ENCODE measurements at regions not wholly inside any gene's neighbourhood (a gene's known extent, or its start where the extent isn't known, plus 50 kb on each side); places are given as distances from the start of the nearest gene placed in this dataset.

GRCh38 chr1:90175490-90176167 lies 180.7 kb downstream of the ZNF326 start:
- H3K27ac ChIP-seq (ENCODE audit: insufficient read depth in 1 of 2, low read depth in 1 of 2, low read length in 2 of 2, poor library complexity in 1 of 2, severe bottlenecking in 2 of 2), result no peak overlapping the region
- no peaks in the 10 kb centered on the region for H3K27me3 ChIP-seq (replicated peaks in 2 of 5; ENCODE audit: control insufficient read depth in 4 of 5, insufficient read depth in 5 of 5, low read length in 4 of 5)
- WGBS (ENCODE audit: insufficient coverage), result 0% methylated on average over 1 of the region's 3 CpGs
- peak in 2 of 3 donors; percentile 17 to 19 for DNase-seq
- ChIA-PET CTCF (interaction anchor here (0.6 to 1.5 kb wide), 3 partner anchors 12 to 43 kb away, joined by 3 to 4 read pairs (median 3); no protein-coding TSS in a partner anchor), POLR2A (no interaction called here)
- no peak overlapping the region for H3K4me3 ChIP-seq (ENCODE audit: control insufficient read depth in 1 of 7, extremely low read depth in 1 of 7, insufficient read depth in 4 of 7, low read depth in 2 of 7, low read length in 6 of 7)
- no peaks in the 10 kb centered on the region for H3K9me3 ChIP-seq (ENCODE audit: control extremely low read depth in 1 of 5, control insufficient read depth in 4 of 5, insufficient read depth in 2 of 5, low read depth in 1 of 5, low read length in 4 of 5)
- H3K4me1 ChIP-seq (ENCODE audit: control extremely low read depth in 1 of 4, control insufficient read depth in 4 of 4, insufficient read depth in 4 of 4, low read length in 3 of 4), result peaks cover 0 to 38% (median 19%) of the 10 kb centered on the region in 4 experiments
- no peaks in the 10 kb centered on the region for H3K36me3 ChIP-seq (ENCODE audit: control insufficient read depth in 4 of 4, insufficient read depth in 4 of 4, low read length in 3 of 4)

DNA sequence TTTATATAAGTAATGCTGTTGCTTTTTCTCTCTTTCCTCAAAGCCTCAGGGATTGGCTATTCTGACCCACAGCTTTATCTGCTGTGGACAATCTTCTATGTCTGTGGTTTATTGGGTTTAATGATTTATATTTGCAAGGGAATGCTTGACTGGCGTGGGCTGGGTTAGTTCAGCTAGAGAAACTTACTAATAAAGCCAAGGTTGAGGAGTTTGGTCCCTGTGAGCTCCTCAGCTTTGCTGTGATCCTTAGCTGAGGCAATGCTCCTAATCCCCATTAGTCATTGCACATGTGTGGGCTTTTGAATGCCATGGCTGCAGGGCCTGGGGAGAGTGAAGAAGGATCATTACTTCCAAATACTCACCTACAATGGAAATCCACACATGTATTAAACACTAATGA lies 179.3 kb downstream of the ZNF326 start:
- ChIA-PET CTCF (interaction anchor here (1.3 kb wide), 1 partner anchor 11 kb away, joined by 4 read pairs; no protein-coding TSS in a partner anchor), POLR2A (no interaction called here)
- no peak overlapping the region for H3K27ac ChIP-seq (ENCODE audit: insufficient read depth in 1 of 2, low read depth in 1 of 2, low read length in 2 of 2, poor library complexity in 1 of 2, severe bottlenecking in 2 of 2)
- peaks cover 0 to 38% (median 19%) of the 10 kb centered on the region in 4 experiments for H3K4me1 ChIP-seq (ENCODE audit: control extremely low read depth in 1 of 4, control insufficient read depth in 4 of 4, insufficient read depth in 4 of 4, low read length in 3 of 4)
- H3K9me3 ChIP-seq (ENCODE audit: control extremely low read depth in 1 of 5, control insufficient read depth in 4 of 5, insufficient read depth in 2 of 5, low read depth in 1 of 5, low read length in 4 of 5), result no peaks in the 10 kb centered on the region
- no peak overlapping the region for H3K4me3 ChIP-seq (ENCODE audit: control insufficient read depth in 1 of 7, extremely low read depth in 1 of 7, insufficient read depth in 4 of 7, low read depth in 2 of 7, low read length in 6 of 7)
- no peaks in the 10 kb centered on the region for H3K27me3 ChIP-seq (replicated peaks in 2 of 5; ENCODE audit: control insufficient read depth in 4 of 5, insufficient read depth in 5 of 5, low read length in 4 of 5)
- no CpG with 5 or more reads among the region's 1 CpG for WGBS (ENCODE audit: insufficient coverage)
- peak in 2 of 3 donors; percentile 19 to 21 for DNase-seq
- no peaks in the 10 kb centered on the region for H3K36me3 ChIP-seq (ENCODE audit: control insufficient read depth in 4 of 4, insufficient read depth in 4 of 4, low read length in 3 of 4)

GRCh38 chr1:90162216-90162615 lies 167.3 kb downstream of the ZNF326 start:
- no peak overlapping the region for H3K27ac ChIP-seq (ENCODE audit: insufficient read depth in 1 of 2, low read depth in 1 of 2, low read length in 2 of 2, poor library complexity in 1 of 2, severe bottlenecking in 2 of 2)

DNA sequence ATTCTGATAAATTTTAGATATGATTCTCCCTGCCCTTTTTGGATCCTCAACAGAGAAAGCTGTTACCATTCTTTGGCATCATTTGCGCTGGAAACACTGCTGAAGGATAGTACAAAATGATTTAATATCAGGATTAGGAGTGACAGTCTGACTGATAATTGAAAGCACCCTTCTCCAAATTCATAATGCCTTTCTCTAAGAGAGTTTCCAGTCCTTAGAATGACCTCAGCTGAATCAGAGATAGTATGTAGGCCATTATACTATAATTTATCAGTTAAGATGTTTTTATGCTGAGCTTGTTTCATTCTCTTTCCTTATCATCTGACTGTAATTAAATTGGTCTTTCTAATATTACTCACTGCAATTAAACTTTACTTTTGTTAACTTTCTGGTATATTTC lies 166.7 kb downstream of the ZNF326 start:
- CTCF ChIA-PET, result no interaction called here
- POLR2A ChIA-PET, result interaction anchor here (0.7 kb wide), 1 partner anchor 247 kb away, joined by 3 read pairs; no protein-coding TSS in a partner anchor

More at GRCh38 chr1:90162216-90162615, 167.3 kb downstream of the ZNF326 start:
- no peaks in the 10 kb centered on the region for H3K36me3 ChIP-seq (ENCODE audit: control insufficient read depth in 4 of 4, insufficient read depth in 4 of 4, low read length in 3 of 4)
- WGBS (ENCODE audit: insufficient coverage), result 100% methylated on average over 2 of the region's 3 CpGs
- no peak overlapping the region for H3K4me3 ChIP-seq (ENCODE audit: control insufficient read depth in 1 of 7, extremely low read depth in 1 of 7, insufficient read depth in 4 of 7, low read depth in 2 of 7, low read length in 6 of 7)
- H3K4me1 ChIP-seq (ENCODE audit: control extremely low read depth in 1 of 4, control insufficient read depth in 4 of 4, insufficient read depth in 4 of 4, low read length in 3 of 4), result no peaks in the 10 kb centered on the region
- CTCF ChIA-PET, result interaction anchor here (1.2 kb wide), 1 partner anchor 29 kb away, joined by 3 read pairs; no protein-coding TSS in a partner anchor
- POLR2A ChIA-PET, result no interaction called here
- H3K9me3 ChIP-seq (ENCODE audit: control extremely low read depth in 1 of 5, control insufficient read depth in 4 of 5, insufficient read depth in 2 of 5, low read depth in 1 of 5, low read length in 4 of 5), result peaks cover 0 to 3% (median 0%) of the 10 kb centered on the region in 5 experiments
- no peak for DNase-seq
- H3K27me3 ChIP-seq (replicated peaks in 2 of 5; ENCODE audit: control insufficient read depth in 4 of 5, insufficient read depth in 5 of 5, low read length in 4 of 5), result no peaks in the 10 kb centered on the region

GRCh38 chr1:90155721-90156487 lies 161.0 kb downstream of the ZNF326 start:
- POLR2A ChIA-PET, result no interaction called here
- peaks cover 0 to 8% (median 4%) of the 10 kb centered on the region in 5 experiments for H3K9me3 ChIP-seq (ENCODE audit: control extremely low read depth in 1 of 5, control insufficient read depth in 4 of 5, insufficient read depth in 2 of 5, low read depth in 1 of 5, low read length in 4 of 5)
- CTCF ChIA-PET, result no interaction called here
- H3K4me1 ChIP-seq (ENCODE audit: control extremely low read depth in 1 of 4, control insufficient read depth in 4 of 4, insufficient read depth in 4 of 4, low read length in 3 of 4), result no peaks in the 10 kb centered on the region
- no peak overlapping the region for H3K27ac ChIP-seq (ENCODE audit: insufficient read depth in 1 of 2, low read depth in 1 of 2, low read length in 2 of 2, poor library complexity in 1 of 2, severe bottlenecking in 2 of 2)
- peaks cover 0 to 4% (median 0%) of the 10 kb centered on the region in 5 experiments for H3K27me3 ChIP-seq (replicated peaks in 2 of 5; ENCODE audit: control insufficient read depth in 4 of 5, insufficient read depth in 5 of 5, low read length in 4 of 5)
- DNase-seq, result no peak
- WGBS (ENCODE audit: insufficient coverage), result no CpG with 5 or more reads among the region's 2 CpGs
- no peak overlapping the region for H3K4me3 ChIP-seq (ENCODE audit: control insufficient read depth in 1 of 7, extremely low read depth in 1 of 7, insufficient read depth in 4 of 7, low read depth in 2 of 7, low read length in 6 of 7)
- H3K36me3 ChIP-seq (ENCODE audit: control insufficient read depth in 4 of 4, insufficient read depth in 4 of 4, low read length in 3 of 4), result no peaks in the 10 kb centered on the region

More for the DNA sequence above, 166.7 kb downstream of the ZNF326 start:
- no peaks in the 10 kb centered on the region for H3K27me3 ChIP-seq (replicated peaks in 2 of 5; ENCODE audit: control insufficient read depth in 4 of 5, insufficient read depth in 5 of 5, low read length in 4 of 5)
- no peak overlapping the region for H3K27ac ChIP-seq (ENCODE audit: insufficient read depth in 1 of 2, low read depth in 1 of 2, low read length in 2 of 2, poor library complexity in 1 of 2, severe bottlenecking in 2 of 2)
- no CpG with 5 or more reads among the region's 1 CpG for WGBS (ENCODE audit: insufficient coverage)
- no peak for DNase-seq
- H3K4me3 ChIP-seq (ENCODE audit: control insufficient read depth in 1 of 7, extremely low read depth in 1 of 7, insufficient read depth in 4 of 7, low read depth in 2 of 7, low read length in 6 of 7), result no peak overlapping the region
- H3K4me1 ChIP-seq (ENCODE audit: control extremely low read depth in 1 of 4, control insufficient read depth in 4 of 4, insufficient read depth in 4 of 4, low read length in 3 of 4), result no peaks in the 10 kb centered on the region
- no peaks in the 10 kb centered on the region for H3K36me3 ChIP-seq (ENCODE audit: control insufficient read depth in 4 of 4, insufficient read depth in 4 of 4, low read length in 3 of 4)
- H3K9me3 ChIP-seq (ENCODE audit: control extremely low read depth in 1 of 5, control insufficient read depth in 4 of 5, insufficient read depth in 2 of 5, low read depth in 1 of 5, low read length in 4 of 5), result peaks cover 0 to 3% (median 0%) of the 10 kb centered on the region in 5 experiments

- Histone ChIP-seq H3K9me3 (ENCODE audit: control extremely low read depth in 1 of 5, control insufficient read depth in 4 of 5, insufficient read depth in 2 of 5, low read depth in 1 of 5, low read length in 4 of 5) (peaks cover 2 to 8% (median 4%) of the 10 kb centered on the region in 5 experiments), H3K4me3 (ENCODE audit: control insufficient read depth in 1 of 7, extremely low read depth in 1 of 7, insufficient read depth in 4 of 7, low read depth in 2 of 7, low read length in 6 of 7) (no peak overlapping the region), H3K36me3 (ENCODE audit: control insufficient read depth in 4 of 4, insufficient read depth in 4 of 4, low read length in 3 of 4) (no peaks in the 10 kb centered on the region), H3K27me3 (replicated peaks in 2 of 5; ENCODE audit: control insufficient read depth in 4 of 5, insufficient read depth in 5 of 5, low read length in 4 of 5) (peaks cover 0 to 4% (median 0%) of the 10 kb centered on the region in 5 experiments), H3K27ac (ENCODE audit: insufficient read depth in 1 of 2, low read depth in 1 of 2, low read length in 2 of 2, poor library complexity in 1 of 2, severe bottlenecking in 2 of 2) (no peak overlapping the region), H3K4me1 (ENCODE audit: control extremely low read depth in 1 of 4, control insufficient read depth in 4 of 4, insufficient read depth in 4 of 4, low read length in 3 of 4) (no peaks in the 10 kb centered on the region)
- no peak for DNase-seq
- WGBS (ENCODE audit: insufficient coverage), result 100% methylated on average over 3 of the region's 4 CpGs
- ChIA-PET POLR2A (no interaction called here), CTCF (interaction anchor here (0.8 kb wide), 1 partner anchor 9 kb away, joined by 3 read pairs; no protein-coding TSS in a partner anchor)
Measured at GRCh38 chr1:90154711-90155110, 159.8 kb downstream of the ZNF326 start.

GRCh38 chr1:90149101-90149500 lies 154.2 kb downstream of the ZNF326 start:
- Histone ChIP-seq H3K9me3 (ENCODE audit: control extremely low read depth in 1 of 5, control insufficient read depth in 4 of 5, insufficient read depth in 2 of 5, low read depth in 1 of 5, low read length in 4 of 5) (peaks cover 2 to 10% (median 4%) of the 10 kb centered on the region in 5 experiments), H3K27me3 (replicated peaks in 2 of 5; ENCODE audit: control insufficient read depth in 4 of 5, insufficient read depth in 5 of 5, low read length in 4 of 5) (no peaks in the 10 kb centered on the region), H3K4me3 (ENCODE audit: control insufficient read depth in 1 of 7, extremely low read depth in 1 of 7, insufficient read depth in 4 of 7, low read depth in 2 of 7, low read length in 6 of 7) (no peak overlapping the region), H3K27ac (ENCODE audit: insufficient read depth in 1 of 2, low read depth in 1 of 2, low read length in 2 of 2, poor library complexity in 1 of 2, severe bottlenecking in 2 of 2) (no peak overlapping the region), H3K36me3 (ENCODE audit: control insufficient read depth in 4 of 4, insufficient read depth in 4 of 4, low read length in 3 of 4) (no peaks in the 10 kb centered on the region), H3K4me1 (ENCODE audit: control extremely low read depth in 1 of 4, control insufficient read depth in 4 of 4, insufficient read depth in 4 of 4, low read length in 3 of 4) (no peaks in the 10 kb centered on the region)
- ChIA-PET CTCF (no interaction called here), POLR2A (no interaction called here)
- no peak for DNase-seq
- 98% methylated on average over 5 of the region's 6 CpGs for WGBS (ENCODE audit: insufficient coverage)
